Endothelial cell of umbilical vein (primary cell): ENCODE measurements at regions not wholly inside any gene's neighbourhood (a gene's known extent, or its start where the extent isn't known, plus 50 kb on each side); places are given as distances from the start of the nearest gene placed in this dataset.

Experiments used
- BruUV-seq: library from RNA; stranded (reverse); fragments of 400-500 nt; replicated peaks from 2 replicates; lab custom pipeline; 2021; lab: Mats Ljungman, UMichigan
- CTCF ChIA-PET: fragments of 300-600, 350-600 bp; sonication (Branson Sonifier 250); formaldehyde crosslinking; loops from one replicate; lab custom pipeline; 2021; ENCODE audit warnings: antibody characterized with exemption, inconsistent platforms; lab: Charles Lee
- POLR2A ChIA-PET: fragments of 300-600, 350-600 bp; sonication (Branson Sonifier 250); formaldehyde crosslinking; loops from one replicate; lab custom pipeline; 2021; ENCODE audit warnings: antibody characterized with exemption, inconsistent platforms; lab: Charles Lee
- DNase-seq: peaks from one replicate; pipeline ENCODE4 v3.0.0-alpha.2; 2011; ENCODE audit warnings: low read depth, low spot score
- FAIRE-seq: peaks from 2 replicates; lab custom pipeline; 2011; peaks lifted over from hg19 to GRCh38; lab: Jason Lieb, UNC
- H2AFZ ChIP-seq: 2 replicates; pipeline ENCODE4 v1.6.0; 2012; ENCODE audit warnings: low read depth, low read length, control low read depth, inconsistent platforms
- H3K27ac ChIP-seq: 2 replicates; pipeline ENCODE4 v1.5.1; 2011; ENCODE audit warnings: low read depth, mild to moderate bottlenecking, control low read depth, low read length, moderate library complexity; ENCODE audit not compliant: insufficient read depth
- H3K27me3 ChIP-seq, 2 experiments: 2 replicates each; pipeline versions ENCODE4 v1.6.0 to v1.6.1; 2011; ENCODE audit warnings: low read length in 2 of 2, mixed read lengths in 1 of 2; ENCODE audit not compliant: control insufficient read depth in 2 of 2, insufficient read depth in 2 of 2
- H3K36me3 ChIP-seq, 2 experiments: 2 replicates in 1 of 2; 3 replicates in 1 of 2; pipeline ENCODE4 v1.5.1; 2011; ENCODE audit warnings: low read length in 2 of 2, mild to moderate bottlenecking in 1 of 2, moderate library complexity in 1 of 2; ENCODE audit not compliant: control insufficient read depth in 2 of 2, insufficient read depth in 2 of 2; ENCODE audit errors: extremely low read depth in 1 of 2
- H3K4me1 ChIP-seq: 3 replicates; pipeline ENCODE4 v1.5.1; 2011; ENCODE audit warnings: mild to moderate bottlenecking, low read length; ENCODE audit not compliant: control insufficient read depth, insufficient read depth; ENCODE audit errors: extremely low read depth
- H3K4me2 ChIP-seq: 2 replicates; pipeline ENCODE4 v1.6.1; 2011; ENCODE audit warnings: low read length, control low read depth, mixed read lengths; ENCODE audit not compliant: insufficient read depth
- H3K4me3 ChIP-seq, 3 experiments: fragments of 200-600 bp in 1 of 3; sonication (generic), shearing (Covaris generic) in 1 of 3; replicated peaks in 1 of 3; 2 replicates each; pipeline ENCODE4 v1.5.1; 2011 to 2016; ENCODE audit warnings: control low read depth in 3 of 3, low read length in 3 of 3, mild to moderate bottlenecking in 2 of 3, inconsistent platforms in 1 of 3, low read depth in 1 of 3, moderate library complexity in 1 of 3; ENCODE audit not compliant: insufficient read depth in 1 of 3
- H3K79me2 ChIP-seq: 2 replicates; pipeline ENCODE4 v1.6.0; 2012; ENCODE audit warnings: low read length, inconsistent platforms; ENCODE audit not compliant: control insufficient read depth, insufficient read depth
- H3K9ac ChIP-seq: replicated peaks from 2 replicates; pipeline ENCODE3; 2011; ENCODE audit warnings: low read length, control low read depth; ENCODE audit not compliant: insufficient read depth; ENCODE audit errors: extremely low read depth
- H3K9me1 ChIP-seq: replicated peaks from 3 replicates; pipeline ENCODE4 v1.6.0; 2011; ENCODE audit warnings: mild to moderate bottlenecking, low read length; ENCODE audit not compliant: control insufficient read depth, insufficient read depth; ENCODE audit errors: extremely low read depth
- H3K9me3 ChIP-seq: replicated peaks from 2 replicates; pipeline ENCODE4 v1.5.1; 2012; ENCODE audit warnings: low read length, inconsistent platforms; ENCODE audit not compliant: control insufficient read depth, insufficient read depth
- H4K20me1 ChIP-seq: replicated peaks from 2 replicates; pipeline ENCODE3; 2011; ENCODE audit warnings: mild to moderate bottlenecking, low read length; ENCODE audit not compliant: control insufficient read depth, insufficient read depth; ENCODE audit errors: extremely low read depth
- EZH2 ChIP-seq: IDR thresholded peaks from 2 replicates; pipeline ENCODE4 v1.6.1; 2012; ENCODE audit warnings: borderline replicate concordance, low read depth, mild to moderate bottlenecking, moderate library complexity, low read length, inconsistent platforms; ENCODE audit not compliant: severe bottlenecking
- FOS ChIP-seq: IDR thresholded peaks from 2 replicates; pipeline ENCODE4 v1.6.1; 2011; ENCODE audit warnings: mild to moderate bottlenecking, low read length, moderate library complexity, borderline replicate concordance; ENCODE audit not compliant: insufficient read depth
- GATA2 ChIP-seq: IDR thresholded peaks from 2 replicates; pipeline ENCODE4 v1.7.0; 2011; ENCODE audit warnings: low read depth, mild to moderate bottlenecking, moderate library complexity, mixed read lengths, low read length; ENCODE audit not compliant: insufficient read length, insufficient read depth
- JUN ChIP-seq: IDR thresholded peaks from 2 replicates; pipeline ENCODE4 v1.6.1; 2011; ENCODE audit warnings: borderline replicate concordance, low read depth; ENCODE audit not compliant: insufficient read length, insufficient read depth
- POLR2A ChIP-seq: IDR thresholded peaks from 2 replicates; pipeline ENCODE4 v1.6.1; 2012; ENCODE audit warnings: low read depth, mild to moderate bottlenecking, control low read depth, low read length
- POLR2AphosphoS5 ChIP-seq: IDR thresholded peaks from 2 replicates; pipeline ENCODE4 v1.6.1; 2012; ENCODE audit warnings: low read depth, mild to moderate bottlenecking, control low read depth, low read length, moderate library complexity; ENCODE audit not compliant: insufficient read depth
- dilution Hi-C: fragments of 300-500 bp; cut with MboI; formaldehyde crosslinking; loops from one replicate; pipeline ENCODE4 v1.15.0; 2019; ENCODE audit warnings: low sequenced_read_pairs; ENCODE audit not compliant: extremely low pct_ligation_motif_present
- intact Hi-C: fragments of 100-400 bp; cut with micrococcal nuclease; formaldehyde crosslinking; loops from one replicate; pipeline ENCODE4 v1.10.0; 2022
- TF ChIP-seq, protein P1 (sequence below): IDR thresholded peaks from 2 replicates; pipeline ENCODE4 v1.6.1; 2011; ENCODE audit not compliant: insufficient read depth, insufficient read length

DNA sequence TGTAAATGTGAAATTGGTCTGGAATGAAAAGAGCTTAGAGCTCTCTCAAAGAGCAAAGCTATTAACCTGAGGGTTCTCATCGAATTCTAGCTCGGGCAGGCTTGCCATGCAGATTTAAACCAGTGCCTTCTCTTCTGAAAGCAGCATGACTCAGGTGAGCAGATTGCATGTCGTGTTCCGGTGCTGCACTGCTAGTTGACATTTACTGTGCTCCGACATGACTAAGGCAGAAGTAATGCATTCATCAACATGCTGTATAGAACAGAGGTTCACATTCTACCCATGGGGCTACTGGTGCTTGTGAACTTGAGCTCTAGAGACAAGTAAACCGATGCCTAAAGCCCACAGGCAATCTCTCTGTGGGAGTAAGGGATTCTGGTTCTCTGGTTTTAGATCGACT, 947.7 kb downstream of the EFNB2 start:
- H4K20me1 ChIP-seq, result no peaks in the 10 kb centered on the region
- POLR2A ChIA-PET, result no interaction called here
- FAIRE-seq (no peak), DNase-seq (no peak)
- TF ChIP-seq POLR2A (no peak), GATA2 (no peak), JUN (no peak)
- TF ChIP-seq, protein P1, sequence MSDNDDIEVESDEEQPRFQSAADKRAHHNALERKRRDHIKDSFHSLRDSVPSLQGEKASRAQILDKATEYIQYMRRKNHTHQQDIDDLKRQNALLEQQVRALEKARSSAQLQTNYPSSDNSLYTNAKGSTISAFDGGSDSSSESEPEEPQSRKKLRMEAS, result no peak
- no peaks in the 10 kb centered on the region for H3K27me3 ChIP-seq
- no peaks in the 10 kb centered on the region for H3K36me3 ChIP-seq
- H3K4me2 ChIP-seq, result no peak overlapping the region
- no peaks in the 10 kb centered on the region for H3K9me3 ChIP-seq
- CTCF ChIA-PET, result no interaction called here
- H3K4me1 ChIP-seq, result no peaks in the 10 kb centered on the region
- H3K4me3 ChIP-seq, result no peak overlapping the region
- intact Hi-C loops (no loop called here), dilution Hi-C loops (no loop called here)
- H3K9me1 ChIP-seq, result no peaks in the 10 kb centered on the region
- no peaks in the 10 kb centered on the region for H3K79me2 ChIP-seq
- no peak overlapping the region for H3K9ac ChIP-seq
- no peak overlapping the region for H3K27ac ChIP-seq
- no peak overlapping the region for H2AFZ ChIP-seq
- BruUV-seq, result no TSS peak

DNA sequence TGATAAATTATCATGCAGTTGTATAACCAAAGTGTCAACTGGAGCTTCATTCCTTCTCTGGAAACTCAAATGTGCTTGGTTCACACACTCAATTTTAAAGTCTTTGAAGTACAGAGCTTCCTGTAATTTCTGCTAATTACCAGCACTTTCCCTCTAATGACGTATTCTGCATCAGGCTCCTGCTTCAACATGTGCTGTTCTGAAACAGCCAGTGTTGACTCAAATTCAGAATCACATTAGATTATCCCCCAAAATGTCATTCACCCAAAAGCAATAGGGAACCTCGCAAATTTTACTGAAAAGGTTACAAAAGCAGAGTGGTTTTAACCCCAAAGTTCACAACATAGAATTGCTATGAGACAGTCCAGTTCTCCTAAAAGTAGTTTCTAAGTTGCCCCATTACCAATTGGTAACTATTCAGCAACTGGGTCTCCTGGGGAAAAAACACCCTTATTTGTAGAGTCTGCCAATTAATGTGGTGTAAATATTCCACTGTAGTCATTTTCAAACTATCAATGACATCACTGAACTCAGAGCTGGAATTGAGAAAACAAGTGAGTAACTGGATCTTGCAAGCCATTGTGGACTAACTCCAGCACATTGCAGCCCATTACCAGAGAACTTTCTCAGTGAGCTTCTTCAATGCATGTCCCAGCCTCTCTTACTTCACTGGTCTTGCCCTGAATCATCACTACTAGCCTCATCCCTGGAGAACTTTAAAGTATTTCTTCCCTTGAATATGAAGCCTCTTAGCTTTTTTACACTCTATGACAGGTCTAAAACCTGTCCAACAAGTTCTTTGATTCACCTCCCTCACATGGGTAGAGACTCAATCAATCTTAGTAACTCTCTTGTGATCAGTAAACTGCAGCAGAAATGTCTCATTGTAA, 955.4 kb downstream of the EFNB2 start:
- Histone ChIP-seq H3K4me1 (no peaks in the 10 kb centered on the region), H3K27ac (no peak overlapping the region), H2AFZ (no peak overlapping the region), H3K27me3 (no peaks in the 10 kb centered on the region), H4K20me1 (no peaks in the 10 kb centered on the region), H3K4me3 (no peak overlapping the region), H3K36me3 (no peaks in the 10 kb centered on the region), H3K9ac (no peak overlapping the region), H3K9me1 (no peaks in the 10 kb centered on the region), H3K4me2 (no peak overlapping the region), H3K79me2 (no peaks in the 10 kb centered on the region), H3K9me3 (no peaks in the 10 kb centered on the region)
- FAIRE-seq (no peak), DNase-seq (no peak)
- no TSS peak for BruUV-seq
- TF ChIP-seq JUN (no peak), FOS (no peak), POLR2AphosphoS5 (no peak), GATA2 (no peak), EZH2 (no peak)
- TF ChIP-seq, protein P1, result no peak
- intact Hi-C loops (no loop called here), dilution Hi-C loops (no loop called here)
- ChIA-PET POLR2A (no interaction called here), CTCF (no interaction called here)
